GM03348 (cell line): ENCODE measurements at regions not wholly inside any gene's neighbourhood (a gene's known extent, or its start where the extent isn't known, plus 50 kb on each side); places are given as distances from the start of the nearest gene placed in this dataset.
A peak's percentile ranks its signal among the peaks of the same experiment; 100 is the strongest.

Experiments
- DNase-seq: peaks from one replicate; pipeline ENCODE4 v3.0.0; 2012; ENCODE audit warnings: low spot score

- DNase-seq, result peak; percentile 51
These were observed 159.7 kb downstream of the FAT3 start for GRCh38 chr11:92384358-92384757.

- DNase-seq, result peak; percentile 10
These were observed 160.2 kb downstream of the FAT3 start for GRCh38 chr11:92384802-92385201.

GRCh38 chr11:92386577-92386976 is 162.0 kb downstream of the FAT3 start:
- DNase-seq, result no peak

- no peak for DNase-seq
These were observed 163.2 kb downstream of the FAT3 start for GRCh38 chr11:92387859-92388258.

GRCh38 chr11:92388380-92388779 is 163.8 kb downstream of the FAT3 start:
- no peak for DNase-seq

GRCh38 chr11:92390783-92391182 is 166.2 kb downstream of the FAT3 start:
- DNase-seq, result no peak

GRCh38 chr11:92391364-92391763 is 166.7 kb downstream of the FAT3 start:
- no peak for DNase-seq

GRCh38 chr11:92391808-92392207 is 167.2 kb downstream of the FAT3 start:
- no peak for DNase-seq

- no peak for DNase-seq
These were observed 168.6 kb downstream of the FAT3 start for GRCh38 chr11:92393218-92393617.

GRCh38 chr11:92396133-92396532 is 171.5 kb downstream of the FAT3 start:
- DNase-seq, result no peak

- no peak for DNase-seq
These were observed 172.7 kb downstream of the FAT3 start for GRCh38 chr11:92397221-92397755.

- no peak for DNase-seq
These were observed 175.1 kb downstream of the FAT3 start for GRCh38 chr11:92399705-92400104.

GRCh38 chr11:92401520-92401919 is 176.9 kb downstream of the FAT3 start:
- DNase-seq, result no peak

- DNase-seq, result no peak
These were observed 181.9 kb downstream of the FAT3 start for GRCh38 chr11:92406472-92406871.

- no peak for DNase-seq
These were observed 184.7 kb downstream of the FAT3 start for GRCh38 chr11:92409355-92409754.

- DNase-seq, result no peak
These were observed 185.3 kb downstream of the FAT3 start for GRCh38 chr11:92409956-92410355.

- DNase-seq, result no peak
These were observed 185.9 kb downstream of the FAT3 start for GRCh38 chr11:92410526-92410925.

- DNase-seq, result no peak
These were observed 186.8 kb downstream of the FAT3 start for GRCh38 chr11:92411431-92411830.

- no peak for DNase-seq
These were observed 189.3 kb downstream of the FAT3 start for GRCh38 chr11:92413757-92414513.

GRCh38 chr11:92416971-92417725 is 192.5 kb downstream of the FAT3 start:
- no peak for DNase-seq

- DNase-seq, result peak; percentile 30
These were observed 198.8 kb downstream of the FAT3 start for GRCh38 chr11:92423115-92424034.

GRCh38 chr11:92424281-92424680 is 199.7 kb downstream of the FAT3 start:
- peak; percentile 56 for DNase-seq
